ENCODE measurements at regions not wholly inside any gene's neighbourhood (a gene's known extent, or its start where the extent isn't known, plus 50 kb on each side); places are given as distances from the start of the nearest gene placed in this dataset.
"Not testable (repeated sequence)": the region's sequence is repeated elsewhere in the genome, so short reads cannot be mapped to it uniquely, and the experiment has no call there.

GRCh38 chr2:90248400-90248799 lies 1556.9 kb downstream of the RPIA start:
- TF ChIP-seq CTCF (IDR thresholded peaks at IDR 0.05; ENCODE audit: poor library complexity, severe bottlenecking); RAD21 (conservative IDR thresholded peaks at IDR 0.05); EZH2 (IDR thresholded peaks at IDR 0.05; ENCODE audit: borderline replicate concordance, insufficient read depth, low read length, poor library complexity, severe bottlenecking); POLR2AphosphoS5 (IDR thresholded peaks at IDR 0.05); TAF1 (IDR thresholded peaks at IDR 0.05; ENCODE audit: low read depth); REST (IDR thresholded peaks at IDR 0.05; ENCODE audit: borderline replicate concordance); EP300 (conservative IDR thresholded peaks at IDR 0.05; ENCODE audit: poor library complexity, severe bottlenecking): not testable (repeated sequence)
